ENCODE measurements at regions not wholly inside any gene's neighbourhood (a gene's known extent, or its start where the extent isn't known, plus 50 kb on each side); places are given as distances from the start of the nearest gene placed in this dataset.

DNA sequence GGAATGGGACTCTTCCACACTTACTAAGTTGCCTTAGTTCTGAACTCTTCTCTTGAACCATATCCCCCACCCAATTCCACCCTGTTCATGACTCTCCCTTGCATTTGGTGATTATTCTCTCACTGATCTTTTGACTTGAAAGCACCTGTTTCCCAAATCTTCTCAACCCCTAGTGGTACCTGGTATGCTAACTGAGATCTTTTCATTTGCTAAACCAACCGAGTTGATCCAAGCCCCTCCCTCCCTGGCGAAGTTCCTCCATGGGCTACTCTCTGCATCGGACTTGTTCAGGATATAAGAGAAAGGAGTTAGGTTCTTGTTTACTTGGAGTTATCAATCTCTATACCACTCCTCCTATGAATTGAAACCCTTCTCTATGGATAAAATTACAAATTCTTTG is 593.5 kb downstream of the BCL11A start:
- TF ChIP-seq ESRRG (CRISPR knock-in tag; IDR thresholded peaks at IDR 0.05) (no peak), ISL1 (CRISPR knock-in tag; IDR thresholded peaks at IDR 0.05) (no peak), TCF4 (CRISPR knock-in tag; IDR thresholded peaks at IDR 0.05; ENCODE audit: borderline replicate concordance) (no peak), SNAI2 (CRISPR knock-in tag; IDR thresholded peaks at IDR 0.05) (no peak), ZFP3 (CRISPR knock-in tag; IDR thresholded peaks at IDR 0.05) (no peak), ZNF70 (CRISPR knock-in tag; IDR thresholded peaks at IDR 0.05) (no peak), ZFP30 (CRISPR knock-in tag; IDR thresholded peaks at IDR 0.05) (no peak), BACH2 (CRISPR knock-in tag; IDR thresholded peaks at IDR 0.05; ENCODE audit: borderline replicate concordance) (no peak), ZC3H10 (CRISPR knock-in tag; IDR thresholded peaks at IDR 0.05) (no peak), ZNF8 (CRISPR knock-in tag; IDR thresholded peaks at IDR 0.05) (no peak)
- TF ChIP-seq, protein P1, sequence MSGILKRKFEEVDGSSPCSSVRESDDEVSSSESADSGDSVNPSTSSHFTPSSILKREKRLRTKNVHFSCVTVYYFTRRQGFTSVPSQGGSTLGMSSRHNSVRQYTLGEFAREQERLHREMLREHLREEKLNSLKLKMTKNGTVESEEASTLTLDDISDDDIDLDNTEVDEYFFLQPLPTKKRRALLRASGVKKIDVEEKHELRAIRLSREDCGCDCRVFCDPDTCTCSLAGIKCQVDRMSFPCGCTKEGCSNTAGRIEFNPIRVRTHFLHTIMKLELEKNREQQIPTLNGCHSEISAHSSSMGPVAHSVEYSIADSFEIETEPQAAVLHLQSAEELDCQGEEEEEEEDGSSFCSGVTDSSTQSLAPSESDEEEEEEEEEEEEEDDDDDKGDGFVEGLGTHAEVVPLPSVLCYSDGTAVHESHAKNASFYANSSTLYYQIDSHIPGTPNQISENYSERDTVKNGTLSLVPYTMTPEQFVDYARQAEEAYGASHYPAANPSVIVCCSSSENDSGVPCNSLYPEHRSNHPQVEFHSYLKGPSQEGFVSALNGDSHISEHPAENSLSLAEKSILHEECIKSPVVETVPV (CRISPR knock-in tag; IDR thresholded peaks at IDR 0.05), result no peak
- TF ChIP-seq, protein P2, sequence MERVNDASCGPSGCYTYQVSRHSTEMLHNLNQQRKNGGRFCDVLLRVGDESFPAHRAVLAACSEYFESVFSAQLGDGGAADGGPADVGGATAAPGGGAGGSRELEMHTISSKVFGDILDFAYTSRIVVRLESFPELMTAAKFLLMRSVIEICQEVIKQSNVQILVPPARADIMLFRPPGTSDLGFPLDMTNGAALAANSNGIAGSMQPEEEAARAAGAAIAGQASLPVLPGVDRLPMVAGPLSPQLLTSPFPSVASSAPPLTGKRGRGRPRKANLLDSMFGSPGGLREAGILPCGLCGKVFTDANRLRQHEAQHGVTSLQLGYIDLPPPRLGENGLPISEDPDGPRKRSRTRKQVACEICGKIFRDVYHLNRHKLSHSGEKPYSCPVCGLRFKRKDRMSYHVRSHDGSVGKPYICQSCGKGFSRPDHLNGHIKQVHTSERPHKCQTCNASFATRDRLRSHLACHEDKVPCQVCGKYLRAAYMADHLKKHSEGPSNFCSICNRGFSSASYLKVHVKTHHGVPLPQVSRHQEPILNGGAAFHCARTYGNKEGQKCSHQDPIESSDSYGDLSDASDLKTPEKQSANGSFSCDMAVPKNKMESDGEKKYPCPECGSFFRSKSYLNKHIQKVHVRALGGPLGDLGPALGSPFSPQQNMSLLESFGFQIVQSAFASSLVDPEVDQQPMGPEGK (CRISPR knock-in tag; IDR thresholded peaks at IDR 0.05; ENCODE audit: borderline replicate concordance), result no peak
- TF ChIP-seq, protein P3, sequence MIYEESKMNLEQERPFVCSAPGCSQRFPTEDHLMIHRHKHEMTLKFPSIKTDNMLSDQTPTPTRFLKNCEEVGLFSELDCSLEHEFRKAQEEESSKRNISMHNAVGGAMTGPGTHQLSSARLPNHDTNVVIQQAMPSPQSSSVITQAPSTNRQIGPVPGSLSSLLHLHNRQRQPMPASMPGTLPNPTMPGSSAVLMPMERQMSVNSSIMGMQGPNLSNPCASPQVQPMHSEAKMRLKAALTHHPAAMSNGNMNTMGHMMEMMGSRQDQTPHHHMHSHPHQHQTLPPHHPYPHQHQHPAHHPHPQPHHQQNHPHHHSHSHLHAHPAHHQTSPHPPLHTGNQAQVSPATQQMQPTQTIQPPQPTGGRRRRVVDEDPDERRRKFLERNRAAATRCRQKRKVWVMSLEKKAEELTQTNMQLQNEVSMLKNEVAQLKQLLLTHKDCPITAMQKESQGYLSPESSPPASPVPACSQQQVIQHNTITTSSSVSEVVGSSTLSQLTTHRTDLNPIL (CRISPR knock-in tag; IDR thresholded peaks at IDR 0.05; ENCODE audit: low read depth), result no peak
- TF ChIP-seq, protein P4, sequence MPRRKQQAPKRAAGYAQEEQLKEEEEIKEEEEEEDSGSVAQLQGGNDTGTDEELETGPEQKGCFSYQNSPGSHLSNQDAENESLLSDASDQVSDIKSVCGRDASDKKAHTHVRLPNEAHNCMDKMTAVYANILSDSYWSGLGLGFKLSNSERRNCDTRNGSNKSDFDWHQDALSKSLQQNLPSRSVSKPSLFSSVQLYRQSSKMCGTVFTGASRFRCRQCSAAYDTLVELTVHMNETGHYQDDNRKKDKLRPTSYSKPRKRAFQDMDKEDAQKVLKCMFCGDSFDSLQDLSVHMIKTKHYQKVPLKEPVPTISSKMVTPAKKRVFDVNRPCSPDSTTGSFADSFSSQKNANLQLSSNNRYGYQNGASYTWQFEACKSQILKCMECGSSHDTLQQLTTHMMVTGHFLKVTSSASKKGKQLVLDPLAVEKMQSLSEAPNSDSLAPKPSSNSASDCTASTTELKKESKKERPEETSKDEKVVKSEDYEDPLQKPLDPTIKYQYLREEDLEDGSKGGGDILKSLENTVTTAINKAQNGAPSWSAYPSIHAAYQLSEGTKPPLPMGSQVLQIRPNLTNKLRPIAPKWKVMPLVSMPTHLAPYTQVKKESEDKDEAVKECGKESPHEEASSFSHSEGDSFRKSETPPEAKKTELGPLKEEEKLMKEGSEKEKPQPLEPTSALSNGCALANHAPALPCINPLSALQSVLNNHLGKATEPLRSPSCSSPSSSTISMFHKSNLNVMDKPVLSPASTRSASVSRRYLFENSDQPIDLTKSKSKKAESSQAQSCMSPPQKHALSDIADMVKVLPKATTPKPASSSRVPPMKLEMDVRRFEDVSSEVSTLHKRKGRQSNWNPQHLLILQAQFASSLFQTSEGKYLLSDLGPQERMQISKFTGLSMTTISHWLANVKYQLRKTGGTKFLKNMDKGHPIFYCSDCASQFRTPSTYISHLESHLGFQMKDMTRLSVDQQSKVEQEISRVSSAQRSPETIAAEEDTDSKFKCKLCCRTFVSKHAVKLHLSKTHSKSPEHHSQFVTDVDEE (CRISPR knock-in tag; IDR thresholded peaks at IDR 0.05), result no peak
- no peak for ATAC-seq

DNA sequence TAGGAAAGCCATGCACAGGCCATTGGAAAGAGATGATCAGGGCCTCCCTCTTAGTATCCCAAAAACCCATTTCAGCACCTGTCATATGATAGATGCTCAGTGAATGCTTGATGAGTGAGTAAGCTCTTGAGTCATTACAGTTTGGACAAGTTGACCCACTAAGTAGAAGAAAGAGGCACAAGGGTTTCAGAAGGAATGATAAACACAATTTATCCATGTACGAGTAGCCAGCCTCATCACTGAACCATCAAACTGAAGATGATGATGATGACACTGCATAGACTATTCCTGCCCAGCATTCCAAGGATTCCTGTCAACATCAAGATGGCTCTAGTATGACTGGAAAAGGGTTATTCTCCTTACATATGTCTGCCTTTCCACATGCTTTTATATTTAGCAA is 596.0 kb downstream of the BCL11A start:
- ATAC-seq, result no peak
- TF ChIP-seq PPARA (CRISPR knock-in tag; IDR thresholded peaks at IDR 0.05; ENCODE audit: borderline replicate concordance), result no peak
- TF ChIP-seq, protein P1 (CRISPR knock-in tag; IDR thresholded peaks at IDR 0.05), result no peak
- TF ChIP-seq GLIS3 (CRISPR knock-in tag; IDR thresholded peaks at IDR 0.05), result no peak
- TF ChIP-seq BACH2 (CRISPR knock-in tag; IDR thresholded peaks at IDR 0.05; ENCODE audit: borderline replicate concordance), result no peak
- TF ChIP-seq ZFP30 (CRISPR knock-in tag; IDR thresholded peaks at IDR 0.05), result no peak
- TF ChIP-seq TOX (CRISPR knock-in tag; IDR thresholded peaks at IDR 0.05; ENCODE audit: borderline replicate concordance), result no peak
- TF ChIP-seq CSDC2 (CRISPR knock-in tag; IDR thresholded peaks at IDR 0.05), result no peak
- TF ChIP-seq, protein P5, sequence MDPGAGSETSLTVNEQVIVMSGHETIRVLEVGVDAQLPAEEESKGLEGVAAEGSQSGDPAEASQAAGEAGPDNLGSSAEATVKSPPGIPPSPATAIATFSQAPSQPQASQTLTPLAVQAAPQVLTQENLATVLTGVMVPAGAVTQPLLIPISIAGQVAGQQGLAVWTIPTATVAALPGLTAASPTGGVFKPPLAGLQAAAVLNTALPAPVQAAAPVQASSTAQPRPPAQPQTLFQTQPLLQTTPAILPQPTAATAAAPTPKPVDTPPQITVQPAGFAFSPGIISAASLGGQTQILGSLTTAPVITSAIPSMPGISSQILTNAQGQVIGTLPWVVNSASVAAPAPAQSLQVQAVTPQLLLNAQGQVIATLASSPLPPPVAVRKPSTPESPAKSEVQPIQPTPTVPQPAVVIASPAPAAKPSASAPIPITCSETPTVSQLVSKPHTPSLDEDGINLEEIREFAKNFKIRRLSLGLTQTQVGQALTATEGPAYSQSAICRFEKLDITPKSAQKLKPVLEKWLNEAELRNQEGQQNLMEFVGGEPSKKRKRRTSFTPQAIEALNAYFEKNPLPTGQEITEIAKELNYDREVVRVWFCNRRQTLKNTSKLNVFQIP (CRISPR knock-in tag; IDR thresholded peaks at IDR 0.05; ENCODE audit: borderline replicate concordance, low read depth), result no peak

DNA sequence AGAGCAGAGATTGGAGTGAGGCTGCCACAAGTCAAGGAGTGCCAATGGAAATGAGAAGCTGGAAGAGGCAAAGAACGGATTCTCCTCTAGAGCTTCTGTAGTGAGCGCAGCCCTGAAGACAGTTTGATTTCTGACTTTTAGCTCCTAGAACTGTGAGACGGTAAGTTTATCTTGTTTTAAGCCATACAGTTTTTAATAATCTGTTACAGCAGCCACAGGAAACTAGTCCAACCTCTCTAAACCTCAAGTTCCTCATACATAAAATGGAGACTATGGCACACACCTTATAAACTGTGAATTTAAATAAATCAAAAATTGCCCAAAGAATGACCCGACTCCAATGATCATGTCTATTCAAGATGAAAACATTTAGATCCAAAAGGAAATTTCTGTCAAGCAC is 596.5 kb downstream of the BCL11A start:
- ATAC-seq, result no peak
- TF ChIP-seq, protein P1 (CRISPR knock-in tag; IDR thresholded peaks at IDR 0.05), result no peak
- no peak for TF ChIP-seq ESRRG (CRISPR knock-in tag; IDR thresholded peaks at IDR 0.05)
- TF ChIP-seq BACH2 (CRISPR knock-in tag; IDR thresholded peaks at IDR 0.05; ENCODE audit: borderline replicate concordance), result no peak
- TF ChIP-seq GLIS3 (CRISPR knock-in tag; IDR thresholded peaks at IDR 0.05), result no peak
- no peak for TF ChIP-seq ZFP30 (CRISPR knock-in tag; IDR thresholded peaks at IDR 0.05)
- no peak for TF ChIP-seq ISL1 (CRISPR knock-in tag; IDR thresholded peaks at IDR 0.05)
- no peak for TF ChIP-seq SNAI2 (CRISPR knock-in tag; IDR thresholded peaks at IDR 0.05)
- no peak for TF ChIP-seq TOX (CRISPR knock-in tag; IDR thresholded peaks at IDR 0.05; ENCODE audit: borderline replicate concordance)
- no peak for TF ChIP-seq ZNF70 (CRISPR knock-in tag; IDR thresholded peaks at IDR 0.05)
- TF ChIP-seq ZFP3 (CRISPR knock-in tag; IDR thresholded peaks at IDR 0.05), result no peak
- no peak for TF ChIP-seq PPARA (CRISPR knock-in tag; IDR thresholded peaks at IDR 0.05; ENCODE audit: borderline replicate concordance)
- TF ChIP-seq, protein P2 (CRISPR knock-in tag; IDR thresholded peaks at IDR 0.05; ENCODE audit: borderline replicate concordance), result no peak
- TF ChIP-seq, protein P5 (CRISPR knock-in tag; IDR thresholded peaks at IDR 0.05; ENCODE audit: borderline replicate concordance, low read depth), result no peak
- TF ChIP-seq ZNF565 (CRISPR knock-in tag; conservative IDR thresholded peaks at IDR 0.05; ENCODE audit: low read depth), result no peak
